HG03558 (cell line): ENCODE measurements at regions not wholly inside any gene's neighbourhood (a gene's known extent, or its start where the extent isn't known, plus 50 kb on each side); places are given as distances from the start of the nearest gene placed in this dataset.

ENCODE experiments used
- ATAC-seq: cut with Tn5 transposase; IDR thresholded peaks from one replicate; pipeline ENCODE4 v1.9.1; 2021; ENCODE audit warnings: moderate number of reproducible peaks; ENCODE audit not compliant: unreplicated experiment; ENCODE audit errors: extremely low read depth

- ATAC-seq = no peak
Measured at GRCh38 chr16:86382774-86383407, 127.4 kb upstream of the FOXF1 start.

GRCh38 chr16:86383488-86384262, 126.7 kb upstream of the FOXF1 start:
- no peak for ATAC-seq

- no peak for ATAC-seq
Measured at GRCh38 chr16:86384263-86384649, 126.1 kb upstream of the FOXF1 start.

- ATAC-seq = no peak
Measured at GRCh38 chr16:86384980-86385379, 125.3 kb upstream of the FOXF1 start.

- no peak for ATAC-seq
Measured at GRCh38 chr16:86387468-86388440, 122.6 kb upstream of the FOXF1 start.

- ATAC-seq = no peak
Measured at GRCh38 chr16:86388976-86389375, 121.4 kb upstream of the FOXF1 start.

GRCh38 chr16:86389566-86390328, 120.6 kb upstream of the FOXF1 start:
- ATAC-seq = no peak

- no peak for ATAC-seq
Measured at GRCh38 chr16:86390335-86390734, 120.0 kb upstream of the FOXF1 start.

- no peak for ATAC-seq
Measured at GRCh38 chr16:86391486-86391885, 118.8 kb upstream of the FOXF1 start.

GRCh38 chr16:86391984-86392383, 118.3 kb upstream of the FOXF1 start:
- ATAC-seq = no peak

GRCh38 chr16:86392436-86393152, 117.7 kb upstream of the FOXF1 start:
- ATAC-seq = no peak

- no peak for ATAC-seq
Measured at GRCh38 chr16:86393907-86394626, 116.3 kb upstream of the FOXF1 start.

- no peak for ATAC-seq
Measured at GRCh38 chr16:86395477-86395876, 114.8 kb upstream of the FOXF1 start.

- ATAC-seq = no peak
Measured at GRCh38 chr16:86396422-86396821, 113.9 kb upstream of the FOXF1 start.

- no peak for ATAC-seq
Measured at GRCh38 chr16:86396901-86397311, 113.4 kb upstream of the FOXF1 start.

GRCh38 chr16:86398201-86398600, 112.1 kb upstream of the FOXF1 start:
- ATAC-seq = no peak

- no peak for ATAC-seq
Measured at GRCh38 chr16:86398622-86399021, 111.7 kb upstream of the FOXF1 start.

- ATAC-seq = no peak
Measured at GRCh38 chr16:86401126-86401525, 109.2 kb upstream of the FOXF1 start.

- no peak for ATAC-seq
Measured at GRCh38 chr16:86403085-86403484, 107.2 kb upstream of the FOXF1 start.
